Activated T-helper 1 cell treated with anti-CD3 and anti-CD28 coated beads, Interleukin-2, amount 50 U/mL, for 16 hours (primary cell): ENCODE measurements at regions not wholly inside any gene's neighbourhood (a gene's known extent, or its start where the extent isn't known, plus 50 kb on each side); places are given as distances from the start of the nearest gene placed in this dataset.
"Not testable (repeated sequence)": the region's sequence is repeated elsewhere in the genome, so short reads cannot be mapped to it uniquely, and the experiment has no call there.

Source experiments
- DNase-seq, 2 donors: peaks; one replicate each; pipeline ENCODE4 v3.0.0-alpha.2; 2020; ENCODE audit warnings: low read depth in 1 of 2, low spot score in 1 of 2

GRCh38 chr2:57475391-57475790 is 571.2 kb upstream of the VRK2 start:
- no peak for DNase-seq

GRCh38 chr2:57479981-57480380 is 566.6 kb upstream of the VRK2 start:
- no peak for DNase-seq

- DNase-seq, result no peak
Measured at GRCh38 chr2:57488061-57488460, 558.5 kb upstream of the VRK2 start.

GRCh38 chr2:57490741-57491140 is 555.9 kb upstream of the VRK2 start:
- no peak for DNase-seq

- DNase-seq, result no peak
Measured at GRCh38 chr2:57491213-57491612, 555.4 kb upstream of the VRK2 start.

GRCh38 chr2:57493966-57494365 is 552.6 kb upstream of the VRK2 start:
- not testable (repeated sequence) for DNase-seq

- no peak for DNase-seq
Measured at GRCh38 chr2:57497489-57498096, 549.0 kb upstream of the VRK2 start.

DNA sequence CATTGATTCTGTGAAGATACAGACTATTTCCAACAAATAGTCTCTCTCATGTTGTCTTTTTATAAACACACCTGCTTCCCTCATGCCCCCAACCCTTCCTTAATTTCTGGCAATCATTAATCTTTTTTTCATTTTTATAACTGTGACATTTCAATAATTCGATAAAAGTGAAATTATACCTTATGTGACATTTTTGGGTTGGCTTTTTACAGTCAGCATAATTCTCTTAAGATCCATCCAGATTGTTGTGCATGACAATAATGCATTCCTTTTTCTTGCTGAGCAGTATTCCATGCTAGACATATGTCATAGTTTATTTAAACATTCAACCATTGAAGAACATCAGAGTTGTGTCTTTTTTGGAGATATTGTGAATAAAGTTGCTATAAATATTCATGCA is 541.8 kb upstream of the VRK2 start:
- DNase-seq, result no peak

DNA sequence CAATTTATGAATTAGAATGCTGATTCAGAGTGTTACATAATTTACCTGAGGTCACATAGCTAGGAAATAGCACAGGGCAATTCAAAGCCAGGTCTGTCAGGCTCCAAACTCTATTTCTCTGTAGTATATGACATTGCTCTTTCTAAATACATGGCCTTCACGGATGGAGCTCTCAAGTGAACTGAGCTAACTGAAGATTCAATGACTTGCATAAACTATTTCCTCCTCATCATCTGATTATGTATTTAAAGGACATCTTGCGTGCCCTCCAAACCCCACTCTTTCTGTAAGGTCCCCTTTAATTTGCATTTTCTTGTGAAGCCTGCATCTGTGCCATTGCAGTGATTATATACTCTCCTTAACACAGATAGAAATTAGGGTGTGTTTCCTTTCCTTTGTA is 537.4 kb upstream of the VRK2 start:
- no peak for DNase-seq

- DNase-seq, result no peak
Measured at GRCh38 chr2:57510704-57511103, 535.9 kb upstream of the VRK2 start.

GRCh38 chr2:57515366-57515765 is 531.2 kb upstream of the VRK2 start:
- DNase-seq, result no peak

DNA sequence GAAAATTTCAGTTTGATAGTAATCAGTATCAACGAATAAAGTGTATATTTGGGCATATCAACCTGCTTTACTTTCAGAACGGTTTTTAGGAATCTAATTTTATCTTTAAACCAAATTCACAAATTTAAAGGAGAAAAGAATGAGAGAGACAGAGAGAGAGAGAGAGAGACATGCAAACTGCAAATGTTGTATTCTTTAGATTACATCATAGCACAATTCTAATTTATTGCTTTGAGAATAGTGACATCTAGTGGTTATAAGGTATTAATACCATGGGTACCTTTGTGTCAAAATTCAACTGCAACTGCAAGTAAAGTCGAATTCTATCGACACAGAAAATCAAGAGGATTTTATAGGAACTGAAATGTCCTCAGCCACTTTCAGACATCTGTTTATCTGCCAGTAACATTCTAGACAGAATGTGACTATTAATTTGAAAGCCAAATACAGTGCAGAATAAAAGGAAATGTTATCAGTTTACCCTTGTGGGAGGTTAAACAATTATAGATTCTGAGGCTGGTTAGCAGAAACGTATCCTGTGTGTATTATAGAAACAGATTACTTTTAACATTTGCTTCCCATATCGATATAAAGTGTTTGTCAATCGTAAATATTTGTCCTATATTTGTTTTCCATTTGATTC is 529.8 kb upstream of the VRK2 start:
- no peak for DNase-seq

DNA sequence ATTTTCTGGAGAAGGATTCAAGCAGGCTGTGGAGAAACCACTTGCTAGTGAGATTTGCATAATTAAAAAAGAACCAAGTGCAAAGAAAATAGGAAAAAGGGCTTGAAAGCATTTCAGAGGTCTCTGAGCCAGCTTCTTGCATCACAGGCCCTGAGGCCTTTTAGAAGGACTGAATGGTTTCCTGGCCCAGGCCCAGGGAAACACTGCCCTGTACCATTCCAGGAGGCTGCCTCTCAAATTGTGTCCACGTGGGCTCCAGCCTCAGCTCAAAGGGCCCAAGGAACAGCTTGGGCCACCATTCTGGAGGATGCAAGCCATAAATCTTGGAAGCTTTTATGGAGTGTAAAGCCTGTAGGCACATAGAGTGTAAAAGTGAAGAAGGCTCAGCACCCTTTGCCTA is 523.3 kb upstream of the VRK2 start:
- DNase-seq, result no peak

DNA sequence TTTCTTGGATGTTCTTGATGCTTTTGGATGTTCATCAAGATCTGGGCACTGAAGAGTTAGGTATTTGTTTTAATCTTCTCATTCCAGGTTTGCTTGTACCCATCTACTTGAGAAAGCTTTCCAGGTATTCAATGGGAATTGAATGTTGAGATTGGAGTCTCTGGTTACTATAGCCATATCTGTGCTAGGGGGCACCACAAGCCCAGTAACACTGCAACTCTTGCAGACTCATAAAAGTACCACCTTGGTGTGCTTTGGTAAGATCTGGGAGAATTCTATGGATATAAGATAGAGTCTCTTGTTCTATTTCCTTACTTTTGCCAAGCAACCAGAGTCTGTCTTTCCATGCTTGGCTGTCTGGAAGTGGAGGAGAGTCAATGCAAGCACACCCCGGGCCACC is 518.9 kb upstream of the VRK2 start:
- DNase-seq, result no peak

- no peak for DNase-seq
Measured at GRCh38 chr2:57528499-57528898, 518.1 kb upstream of the VRK2 start.

GRCh38 chr2:57534358-57534757 is 512.2 kb upstream of the VRK2 start:
- DNase-seq, result no peak

DNA sequence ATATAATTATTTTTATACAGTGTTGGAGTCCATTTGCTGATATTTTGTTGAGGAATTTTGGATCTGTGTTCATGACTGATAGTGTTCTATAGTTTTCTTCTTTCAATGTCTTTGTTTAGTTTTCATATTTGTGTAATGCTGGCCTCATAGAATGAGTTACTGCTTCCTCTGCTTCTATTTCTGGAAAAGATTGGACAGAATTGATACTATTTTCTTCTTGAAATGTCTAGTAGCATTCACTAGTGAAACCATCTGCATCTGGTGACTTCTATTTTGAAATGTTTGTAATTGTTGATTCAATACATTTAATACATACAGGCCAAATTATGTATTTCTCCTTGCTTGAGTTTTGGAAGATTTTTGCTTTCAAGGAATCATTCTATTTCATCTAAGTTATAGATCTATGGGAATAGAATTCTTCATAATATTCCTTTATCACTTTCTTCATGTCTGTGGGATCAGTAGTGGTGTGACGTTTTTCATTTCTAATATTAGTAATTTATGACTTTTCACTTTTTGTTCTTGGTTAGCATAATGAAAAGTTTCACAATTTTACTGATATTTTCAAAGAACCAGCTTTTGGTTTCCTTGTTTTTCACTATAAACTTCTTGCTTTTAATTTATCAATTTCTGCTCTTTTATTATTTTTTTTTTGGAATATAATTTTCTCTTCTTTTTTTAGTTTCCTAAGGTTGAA is 509.9 kb upstream of the VRK2 start:
- DNase-seq, result no peak

- DNase-seq, result no peak
Measured at GRCh38 chr2:57539761-57540160, 506.8 kb upstream of the VRK2 start.

DNA sequence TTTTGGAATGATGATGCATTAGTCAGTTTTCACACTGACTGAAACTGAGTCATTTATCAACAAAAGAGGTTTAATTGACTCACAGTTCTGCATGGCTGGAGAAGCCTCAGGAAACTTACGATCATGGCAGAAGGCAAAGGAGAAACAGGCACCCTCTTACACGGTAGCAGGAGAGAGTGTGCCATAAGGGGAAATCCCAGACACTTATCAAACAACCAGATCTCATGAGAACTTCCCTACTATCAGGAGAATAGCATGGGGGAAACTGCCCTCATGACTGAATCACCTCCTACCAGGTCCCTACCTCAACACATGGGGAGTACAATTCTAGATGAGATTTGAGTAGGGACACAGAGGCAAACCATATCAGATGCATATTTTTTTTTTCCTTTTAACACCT is 504.5 kb upstream of the VRK2 start:
- DNase-seq, result no peak

DNA sequence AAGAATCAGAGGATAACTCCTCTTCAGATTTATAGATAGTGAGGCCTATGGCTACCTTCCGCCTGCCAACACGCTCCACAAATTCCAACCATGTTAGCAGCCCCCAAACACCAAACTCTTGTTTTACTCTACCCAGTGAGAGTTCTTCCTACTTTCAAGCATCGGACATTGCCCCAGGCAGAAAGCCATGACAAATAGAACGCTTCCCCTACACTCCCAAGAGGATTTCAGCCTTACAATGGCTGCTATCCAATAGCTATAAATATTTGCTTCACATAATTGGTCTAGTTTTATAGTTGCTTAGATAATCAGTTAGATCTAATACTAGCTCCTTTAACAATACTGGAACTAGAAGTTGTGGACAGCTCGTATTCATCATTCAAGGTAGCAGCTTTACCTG is 503.4 kb upstream of the VRK2 start:
- DNase-seq, result no peak

DNA sequence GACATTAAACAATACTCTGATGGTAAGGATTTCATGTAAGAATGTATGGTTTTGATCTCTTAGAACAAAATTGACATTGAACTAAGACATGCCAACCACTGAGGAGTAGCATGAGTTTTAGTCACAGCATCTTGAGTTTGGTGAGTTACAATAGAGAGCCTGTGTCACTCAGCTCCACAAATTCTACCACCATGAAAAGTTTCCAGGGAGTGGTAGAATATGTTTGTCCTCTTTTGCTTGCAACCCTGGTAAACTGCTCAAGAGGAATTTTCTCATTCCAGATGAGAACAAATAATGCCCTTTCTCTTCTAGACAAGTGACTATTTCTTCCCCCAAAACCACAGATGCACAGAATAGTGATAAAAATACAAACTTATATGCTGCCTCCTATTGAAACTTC is 502.0 kb upstream of the VRK2 start:
- DNase-seq, result no peak

DNA sequence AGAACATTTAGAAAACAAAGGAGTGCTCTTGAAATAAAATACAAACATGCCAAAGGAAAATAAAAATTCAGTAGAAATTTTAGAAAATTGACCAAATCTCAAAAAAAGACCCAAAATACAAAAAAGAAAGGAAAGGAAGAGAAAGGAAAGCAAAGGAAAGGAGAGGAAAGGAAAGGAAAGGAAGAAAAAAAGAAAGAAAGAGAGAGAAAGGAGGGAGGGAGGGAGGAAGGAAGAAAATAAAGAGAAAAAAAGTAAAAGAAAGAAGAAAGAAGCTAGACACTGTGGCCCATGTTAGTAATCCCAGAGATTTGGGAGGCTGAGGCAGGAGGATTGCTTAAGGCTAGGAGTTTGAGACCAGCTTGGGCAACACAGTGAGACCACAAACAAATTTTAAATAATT is 500.1 kb upstream of the VRK2 start:
- DNase-seq, result no peak

DNA sequence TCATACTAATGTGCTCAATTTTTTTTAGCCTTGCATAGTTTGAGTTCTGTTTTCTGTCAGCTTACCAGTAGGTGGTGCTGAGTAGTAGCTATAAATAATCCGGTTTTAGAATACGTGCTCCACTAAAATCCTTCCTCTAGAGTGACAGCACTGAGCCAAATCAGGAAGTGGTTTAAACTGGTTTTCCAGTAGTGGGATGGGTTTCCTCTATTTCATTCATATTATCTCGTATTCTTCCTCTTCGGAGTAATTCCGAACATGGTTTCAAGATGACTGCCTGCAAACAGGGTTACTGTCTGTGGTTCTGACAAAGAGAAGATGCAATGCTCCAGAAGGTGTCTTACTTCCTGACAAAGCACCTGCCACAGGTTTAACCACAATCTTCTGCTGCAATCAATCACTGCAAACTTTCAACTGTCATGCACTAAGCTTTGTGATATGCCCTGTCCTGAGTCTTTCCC is 496.9 kb upstream of the VRK2 start:
- DNase-seq, result no peak
